Naive B cell (primary cell): ENCODE measurements at regions not wholly inside any gene's neighbourhood (a gene's known extent, or its start where the extent isn't known, plus 50 kb on each side); places are given as distances from the start of the nearest gene placed in this dataset.
A peak's percentile ranks its signal among the peaks of the same experiment; 100 is the strongest.

Source experiments
- ATAC-seq, 2 donors: fragments of 150-1000 bp; cut with Tn5 transposase; 2 replicates each; pipeline ENCODE4 v1.10.0; 2021; ENCODE audit warnings: low read depth in 2 of 2, mild to moderate bottlenecking in 2 of 2, moderate library complexity in 2 of 2
- DNase-seq: peaks from one replicate; pipeline ENCODE4 v3.0.0; 2022
- H3K27ac Mint-ChIP-seq, 6 donors: one replicate each; pipeline ENCODE4 v1.8.0; 2020 to 2022; ENCODE audit warnings: mild to moderate bottlenecking in 6 of 6, mixed read lengths in 6 of 6, moderate library complexity in 5 of 6, inconsistent platforms in 2 of 6
- H3K27me3 Mint-ChIP-seq, 3 donors: one replicate each; pipeline ENCODE4 v1.8.0; 2021 to 2022; ENCODE audit warnings: mixed read lengths in 3 of 3, mild to moderate bottlenecking in 1 of 3
- H3K36me3 Mint-ChIP-seq, 2 donors: one replicate each; pipeline ENCODE4 v1.8.0; 2020 to 2022; ENCODE audit warnings: mixed read lengths in 2 of 2, inconsistent platforms in 1 of 2, mild to moderate bottlenecking in 1 of 2
- H3K4me1 Mint-ChIP-seq, 3 donors: one replicate each; pipeline ENCODE4 v1.8.0; 2020 to 2022; ENCODE audit warnings: mixed read lengths in 3 of 3, inconsistent platforms in 1 of 3, mild to moderate bottlenecking in 1 of 3, moderate library complexity in 1 of 3
- H3K4me3 Mint-ChIP-seq, 8 donors: one replicate each; pipeline ENCODE4 v1.8.0; 2020 to 2022; ENCODE audit warnings: mild to moderate bottlenecking in 8 of 8, mixed read lengths in 8 of 8, moderate library complexity in 8 of 8, inconsistent platforms in 2 of 8
- H3K9me3 Mint-ChIP-seq, 7 donors: one replicate each; pipeline ENCODE4 v1.8.0; 2020 to 2022; ENCODE audit warnings: mixed read lengths in 7 of 7, mild to moderate bottlenecking in 5 of 7, inconsistent platforms in 2 of 7, moderate library complexity in 1 of 7

GRCh38 chr2:20150110-20150706 lies 74.7 kb downstream of the SDC1 start:
- Mint-ChIP-seq H3K4me3 (no peak overlapping the region), H3K27me3 (peaks cover 30 to 67% (median 44%) of the 10 kb centered on the region in 3 donors), H3K36me3 (no peaks in the 10 kb centered on the region), H3K4me1 (no peaks in the 10 kb centered on the region), H3K27ac (peak overlapping the region in 2 of 6 donors; percentile 19 to 61), H3K9me3 (peaks cover 0 to 4% (median 0%) of the 10 kb centered on the region in 7 donors)
- ATAC-seq (no peak), DNase-seq (no peak)

GRCh38 chr2:20149703-20150030 lies 75.3 kb downstream of the SDC1 start:
- no peaks in the 10 kb centered on the region for H3K4me1 Mint-ChIP-seq
- peaks cover 0 to 4% (median 0%) of the 10 kb centered on the region in 7 donors for H3K9me3 Mint-ChIP-seq
- H3K27me3 Mint-ChIP-seq, result peaks cover 32 to 67% (median 41%) of the 10 kb centered on the region in 3 donors
- no peaks in the 10 kb centered on the region for H3K36me3 Mint-ChIP-seq
- DNase-seq (no peak), ATAC-seq (no peak)
- no peak overlapping the region for H3K27ac Mint-ChIP-seq
- no peak overlapping the region for H3K4me3 Mint-ChIP-seq

GRCh38 chr2:20148923-20149702 lies 75.8 kb downstream of the SDC1 start:
- DNase-seq (no peak), ATAC-seq (no peak)
- Mint-ChIP-seq H3K27me3 (peaks cover 29 to 61% (median 38%) of the 10 kb centered on the region in 3 donors), H3K4me3 (no peak overlapping the region), H3K9me3 (peaks cover 0 to 4% (median 0%) of the 10 kb centered on the region in 7 donors), H3K36me3 (no peaks in the 10 kb centered on the region), H3K4me1 (no peaks in the 10 kb centered on the region), H3K27ac (no peak overlapping the region)

- H3K4me3 Mint-ChIP-seq, result no peak overlapping the region
- no peaks in the 10 kb centered on the region for H3K36me3 Mint-ChIP-seq
- DNase-seq (no peak), ATAC-seq (no peak)
- H3K27ac Mint-ChIP-seq, result no peak overlapping the region
- no peaks in the 10 kb centered on the region for H3K4me1 Mint-ChIP-seq
- peaks cover 0 to 4% (median 0%) of the 10 kb centered on the region in 7 donors for H3K9me3 Mint-ChIP-seq
- H3K27me3 Mint-ChIP-seq, result peaks cover 27 to 55% (median 33%) of the 10 kb centered on the region in 3 donors
Measured at GRCh38 chr2:20148426-20148922, 76.5 kb downstream of the SDC1 start.

GRCh38 chr2:20147351-20147750 lies 77.6 kb downstream of the SDC1 start:
- DNase-seq, result no peak
- peaks cover 0 to 4% (median 0%) of the 10 kb centered on the region in 7 donors for H3K9me3 Mint-ChIP-seq
- no peak for ATAC-seq
- H3K27me3 Mint-ChIP-seq, result peaks cover 22 to 57% (median 30%) of the 10 kb centered on the region in 3 donors
- H3K27ac Mint-ChIP-seq, result no peak overlapping the region
- no peaks in the 10 kb centered on the region for H3K36me3 Mint-ChIP-seq
- no peak overlapping the region for H3K4me3 Mint-ChIP-seq
- H3K4me1 Mint-ChIP-seq, result no peaks in the 10 kb centered on the region

- Mint-ChIP-seq H3K4me3 (no peak overlapping the region), H3K9me3 (peaks cover 0 to 4% (median 0%) of the 10 kb centered on the region in 7 donors), H3K36me3 (no peaks in the 10 kb centered on the region), H3K4me1 (no peaks in the 10 kb centered on the region), H3K27me3 (peaks cover 22 to 57% (median 30%) of the 10 kb centered on the region in 3 donors), H3K27ac (no peak overlapping the region)
- DNase-seq, result no peak
- no peak for ATAC-seq
Measured at GRCh38 chr2:20146401-20146800, 78.5 kb downstream of the SDC1 start.

GRCh38 chr2:20145497-20146193 lies 79.3 kb downstream of the SDC1 start:
- no peak for DNase-seq
- peaks cover 22 to 54% (median 28%) of the 10 kb centered on the region in 3 donors for H3K27me3 Mint-ChIP-seq
- ATAC-seq, result no peak
- H3K36me3 Mint-ChIP-seq, result no peaks in the 10 kb centered on the region
- H3K9me3 Mint-ChIP-seq, result peaks cover 0 to 4% (median 0%) of the 10 kb centered on the region in 7 donors
- H3K4me3 Mint-ChIP-seq, result no peak overlapping the region
- no peaks in the 10 kb centered on the region for H3K4me1 Mint-ChIP-seq
- no peak overlapping the region for H3K27ac Mint-ChIP-seq

- H3K36me3 Mint-ChIP-seq, result no peaks in the 10 kb centered on the region
- H3K27ac Mint-ChIP-seq, result peak overlapping the region in 1 of 6 donors; percentile 20
- H3K4me3 Mint-ChIP-seq, result no peak overlapping the region
- H3K27me3 Mint-ChIP-seq, result peaks cover 17 to 46% (median 21%) of the 10 kb centered on the region in 3 donors
- no peak for ATAC-seq
- H3K4me1 Mint-ChIP-seq, result no peaks in the 10 kb centered on the region
- peaks cover 0 to 4% (median 0%) of the 10 kb centered on the region in 7 donors for H3K9me3 Mint-ChIP-seq
- DNase-seq, result no peak
Measured at GRCh38 chr2:20144861-20145260, 80.1 kb downstream of the SDC1 start.

- Mint-ChIP-seq H3K27ac (no peak overlapping the region), H3K4me3 (no peak overlapping the region), H3K9me3 (peaks cover 0 to 4% (median 0%) of the 10 kb centered on the region in 7 donors), H3K27me3 (peaks cover 13 to 40% (median 15%) of the 10 kb centered on the region in 3 donors), H3K36me3 (no peaks in the 10 kb centered on the region), H3K4me1 (no peaks in the 10 kb centered on the region)
- ATAC-seq (no peak), DNase-seq (no peak)
Measured at GRCh38 chr2:20144196-20144595, 80.7 kb downstream of the SDC1 start.

- Mint-ChIP-seq H3K27ac (no peak overlapping the region), H3K4me1 (no peaks in the 10 kb centered on the region), H3K36me3 (no peaks in the 10 kb centered on the region), H3K4me3 (no peak overlapping the region), H3K27me3 (peaks cover 11 to 36% (median 13%) of the 10 kb centered on the region in 3 donors), H3K9me3 (peaks cover 0 to 4% (median 0%) of the 10 kb centered on the region in 7 donors)
- no peak for DNase-seq
- no peak for ATAC-seq
Measured at GRCh38 chr2:20143263-20143662, 81.7 kb downstream of the SDC1 start.

GRCh38 chr2:20141806-20142205 lies 83.1 kb downstream of the SDC1 start:
- H3K4me3 Mint-ChIP-seq, result no peak overlapping the region
- no peak overlapping the region for H3K27ac Mint-ChIP-seq

GRCh38 chr2:20141056-20141762 lies 83.7 kb downstream of the SDC1 start:
- DNase-seq (no peak), ATAC-seq (no peak)
- Mint-ChIP-seq H3K9me3 (peaks cover 0 to 1% (median 0%) of the 10 kb centered on the region in 7 donors), H3K27ac (no peak overlapping the region), H3K27me3 (peaks cover 3 to 19% (median 5%) of the 10 kb centered on the region in 3 donors), H3K4me3 (no peak overlapping the region), H3K36me3 (no peaks in the 10 kb centered on the region), H3K4me1 (no peaks in the 10 kb centered on the region)

More at GRCh38 chr2:20141806-20142205, 83.1 kb downstream of the SDC1 start:
- ATAC-seq, result no peak
- Mint-ChIP-seq H3K4me1 (no peaks in the 10 kb centered on the region), H3K27me3 (peaks cover 5 to 25% (median 6%) of the 10 kb centered on the region in 3 donors), H3K9me3 (peaks cover 0 to 1% (median 0%) of the 10 kb centered on the region in 7 donors), H3K36me3 (no peaks in the 10 kb centered on the region)
- DNase-seq, result no peak
